ENCODE measurements at regions not wholly inside any gene's neighbourhood (a gene's known extent, or its start where the extent isn't known, plus 50 kb on each side); places are given as distances from the start of the nearest gene placed in this dataset.

DNA sequence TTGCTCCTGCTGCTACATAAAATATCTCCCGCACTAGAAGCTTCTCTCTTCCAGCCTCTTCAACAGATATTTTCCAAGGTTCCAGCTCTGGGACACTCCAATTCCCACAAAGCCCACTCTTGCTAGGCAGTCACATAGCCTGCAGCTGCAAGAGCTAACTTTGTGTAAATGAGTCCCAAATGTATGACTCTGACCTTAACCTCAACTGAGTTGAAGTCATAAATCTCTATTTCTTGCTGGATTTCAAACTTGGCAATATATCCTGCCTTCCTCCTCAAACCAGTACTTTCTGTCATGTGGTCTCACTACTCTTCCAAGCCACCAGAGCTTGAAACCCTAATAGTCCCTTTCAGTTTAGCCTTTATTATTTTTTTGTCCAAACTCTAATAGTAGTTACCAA, 315.4 kb upstream of the GRIA3 start:
- TF ChIP-seq GABPA (IDR thresholded peaks at IDR 0.05 in 1 of 2, conservative IDR thresholded peaks at IDR 0.05 in 1 of 2) (no peak), JUND (IDR thresholded peaks at IDR 0.05) (no peak), EGR1 (IDR thresholded peaks at IDR 0.05; ENCODE audit: low read depth in 2 of 2) (no peak), RXRA (IDR thresholded peaks at IDR 0.05) (no peak), HNF4A (conservative IDR thresholded peaks at IDR 0.05) (no peak), TAF1 (conservative IDR thresholded peaks at IDR 0.05) (no peak), SP1 (IDR thresholded peaks at IDR 0.05) (no peak)
- TF ChIP-seq, protein P1, sequence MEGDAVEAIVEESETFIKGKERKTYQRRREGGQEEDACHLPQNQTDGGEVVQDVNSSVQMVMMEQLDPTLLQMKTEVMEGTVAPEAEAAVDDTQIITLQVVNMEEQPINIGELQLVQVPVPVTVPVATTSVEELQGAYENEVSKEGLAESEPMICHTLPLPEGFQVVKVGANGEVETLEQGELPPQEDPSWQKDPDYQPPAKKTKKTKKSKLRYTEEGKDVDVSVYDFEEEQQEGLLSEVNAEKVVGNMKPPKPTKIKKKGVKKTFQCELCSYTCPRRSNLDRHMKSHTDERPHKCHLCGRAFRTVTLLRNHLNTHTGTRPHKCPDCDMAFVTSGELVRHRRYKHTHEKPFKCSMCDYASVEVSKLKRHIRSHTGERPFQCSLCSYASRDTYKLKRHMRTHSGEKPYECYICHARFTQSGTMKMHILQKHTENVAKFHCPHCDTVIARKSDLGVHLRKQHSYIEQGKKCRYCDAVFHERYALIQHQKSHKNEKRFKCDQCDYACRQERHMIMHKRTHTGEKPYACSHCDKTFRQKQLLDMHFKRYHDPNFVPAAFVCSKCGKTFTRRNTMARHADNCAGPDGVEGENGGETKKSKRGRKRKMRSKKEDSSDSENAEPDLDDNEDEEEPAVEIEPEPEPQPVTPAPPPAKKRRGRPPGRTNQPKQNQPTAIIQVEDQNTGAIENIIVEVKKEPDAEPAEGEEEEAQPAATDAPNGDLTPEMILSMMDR (IDR thresholded peaks at IDR 0.05; ENCODE audit: low read depth, low read length, missing input control) = no peak
- TF ChIP-seq, protein P2, sequence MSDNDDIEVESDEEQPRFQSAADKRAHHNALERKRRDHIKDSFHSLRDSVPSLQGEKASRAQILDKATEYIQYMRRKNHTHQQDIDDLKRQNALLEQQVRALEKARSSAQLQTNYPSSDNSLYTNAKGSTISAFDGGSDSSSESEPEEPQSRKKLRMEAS (IDR thresholded peaks at IDR 0.05) = no peak
